ENCODE measurements at regions not wholly inside any gene's neighbourhood (a gene's known extent, or its start where the extent isn't known, plus 50 kb on each side); places are given as distances from the start of the nearest gene placed in this dataset.

DNA sequence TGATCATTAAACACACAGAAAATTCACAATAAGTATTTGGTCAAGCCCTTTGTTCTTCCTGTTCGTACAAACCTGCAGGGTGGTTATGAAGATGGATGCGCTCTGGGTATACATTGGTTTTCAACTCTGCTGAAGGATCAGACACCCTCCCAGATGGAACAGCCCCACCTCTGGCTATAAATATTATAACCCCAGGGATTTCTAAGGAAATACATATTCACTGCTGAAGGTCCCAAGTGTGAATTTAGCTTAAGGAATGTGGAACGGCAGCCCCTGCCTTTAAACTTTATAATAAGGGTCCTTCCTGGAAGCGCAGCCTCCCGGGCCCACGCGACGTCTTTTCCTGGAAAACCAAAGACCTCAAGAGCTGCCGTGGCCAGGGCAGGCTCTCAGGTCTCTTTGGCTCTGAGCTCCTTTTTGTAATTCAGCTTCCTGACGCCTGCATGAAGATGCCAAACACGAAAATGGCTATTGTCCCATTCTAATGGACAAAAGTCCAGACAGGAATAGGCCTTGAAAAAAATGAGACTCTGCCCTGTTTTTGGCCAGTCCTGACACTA is 172.4 kb upstream of the SSTR4 start:
- DNase-seq, result no peak

DNA sequence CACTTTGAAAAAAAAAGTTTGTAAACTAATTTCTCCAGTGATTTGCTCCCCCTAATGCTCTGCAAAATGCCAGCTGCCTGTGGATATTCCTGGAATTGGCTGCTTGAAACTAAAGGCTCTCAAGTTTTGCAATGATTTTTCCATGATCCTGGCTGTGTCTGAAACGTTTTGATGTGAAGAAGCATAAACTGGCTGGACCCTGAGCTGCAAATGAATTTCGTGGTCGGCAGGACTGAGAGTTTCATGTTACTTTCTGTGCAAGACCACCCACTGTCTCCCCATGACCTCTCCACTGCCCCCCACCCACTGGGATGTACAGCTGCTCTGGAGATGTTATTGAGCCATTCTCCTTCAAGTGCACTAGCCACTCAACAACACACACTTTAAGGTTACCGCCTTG is 171.3 kb upstream of the SSTR4 start:
- no peak for DNase-seq

GRCh38 chr20:22866812-22867341 is 168.2 kb upstream of the SSTR4 start:
- no peak for DNase-seq

DNA sequence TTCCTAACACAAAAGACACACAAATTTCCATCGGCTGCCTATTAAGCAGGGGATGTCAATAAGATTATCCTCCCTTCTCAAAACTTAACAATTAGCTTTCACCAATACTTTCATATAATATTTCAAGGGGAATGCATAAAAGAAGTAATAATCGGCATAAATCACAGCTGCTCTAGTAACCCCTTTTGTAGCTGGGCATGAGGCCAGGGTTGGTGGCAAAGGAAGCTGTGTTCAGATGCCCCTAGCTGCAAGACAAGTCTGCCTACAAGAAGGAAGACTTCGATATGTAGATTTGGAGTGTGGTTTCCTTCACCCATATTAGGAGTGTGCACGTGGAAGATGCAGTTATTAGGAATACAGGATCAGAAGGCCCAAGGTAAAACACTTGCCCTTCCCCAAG is 156.9 kb upstream of the SSTR4 start:
- DNase-seq, result no peak

DNA sequence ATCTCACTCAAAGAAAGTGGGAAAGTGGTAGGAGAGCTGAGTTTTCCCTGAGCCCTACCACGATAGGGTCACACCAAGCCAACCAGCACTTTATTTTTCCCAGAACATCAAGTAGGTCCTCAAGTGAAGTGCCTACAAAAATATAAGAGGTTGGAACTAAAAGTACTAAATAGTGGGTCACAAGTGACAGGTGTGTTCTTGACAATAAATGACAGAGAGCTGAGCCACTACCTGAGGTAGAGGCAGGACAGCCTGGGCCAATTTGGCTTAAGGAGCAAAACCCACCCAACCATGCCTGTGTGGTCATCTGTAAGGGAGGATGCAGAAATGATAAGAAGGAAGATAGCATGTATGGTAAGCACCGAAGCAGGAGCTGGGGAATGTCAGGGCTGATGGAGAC is 154.8 kb upstream of the SSTR4 start:
- no peak for DNase-seq

DNA sequence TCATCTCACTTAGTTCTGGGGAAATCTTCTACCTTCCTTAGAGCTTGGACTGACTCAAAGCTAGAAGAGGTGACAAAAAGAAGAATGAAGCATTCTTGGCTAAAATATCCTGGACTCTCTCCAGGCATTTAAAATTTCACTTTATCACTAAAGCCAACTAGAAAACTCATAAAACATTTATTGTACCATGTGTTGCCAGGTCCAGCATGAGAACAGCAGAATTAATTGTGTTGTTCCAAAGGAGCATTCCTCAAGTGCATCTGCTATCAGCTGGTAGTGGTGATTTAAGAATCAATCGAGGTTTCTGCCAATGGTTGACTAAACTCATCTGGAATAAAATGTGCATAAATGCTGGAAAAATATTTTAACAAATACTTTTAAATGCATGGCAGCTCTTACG is 147.3 kb upstream of the SSTR4 start:
- no peak for DNase-seq

GRCh38 chr20:22890594-22891300 is 144.4 kb upstream of the SSTR4 start:
- DNase-seq, result no peak

- no peak for DNase-seq
These were observed 133.9 kb upstream of the SSTR4 start for GRCh38 chr20:22901164-22901563.

- no peak for DNase-seq
These were observed 133.2 kb upstream of the SSTR4 start for GRCh38 chr20:22901921-22902320.

DNA sequence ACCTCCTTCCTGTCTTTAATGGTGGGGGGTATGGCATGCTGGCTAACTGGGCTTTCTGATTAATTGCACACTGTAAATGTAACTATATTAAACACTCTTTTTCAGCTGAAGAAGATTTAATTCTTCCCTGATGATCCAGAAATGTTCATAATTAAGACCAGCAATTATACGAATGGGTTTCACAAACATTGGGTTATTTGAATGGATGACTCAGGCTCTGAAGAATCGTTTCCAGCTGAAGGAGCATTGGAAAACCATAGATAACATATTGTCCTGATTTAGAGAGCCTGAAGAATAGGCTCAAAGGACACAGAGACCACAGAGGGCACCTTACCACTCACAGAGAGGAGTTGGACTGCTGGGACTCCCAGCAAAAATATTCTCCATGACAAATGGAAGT is 130.7 kb upstream of the SSTR4 start:
- DNase-seq, result no peak

- no peak for DNase-seq
These were observed 130.2 kb upstream of the SSTR4 start for GRCh38 chr20:22904905-22905304.

DNA sequence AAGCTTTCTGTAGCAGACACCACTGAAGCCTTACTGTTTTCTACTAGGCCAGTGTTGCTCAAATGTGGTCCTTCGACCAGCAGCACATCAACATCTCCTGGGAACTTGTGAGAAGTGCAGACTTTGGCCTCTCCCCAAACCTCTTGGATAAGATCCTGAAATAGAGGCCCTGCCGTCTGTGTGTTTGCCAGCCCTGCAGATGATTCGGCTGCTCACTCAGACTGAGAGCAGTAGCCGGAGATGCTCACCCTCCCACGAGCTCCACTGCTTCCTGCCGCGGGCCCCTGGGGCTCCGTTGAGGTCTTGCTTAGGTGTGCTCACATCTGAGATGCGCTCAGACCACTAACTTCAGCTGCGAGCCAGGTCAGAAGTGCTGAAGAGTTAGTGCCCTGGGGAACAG is 129.5 kb upstream of the SSTR4 start:
- no peak for DNase-seq

DNA sequence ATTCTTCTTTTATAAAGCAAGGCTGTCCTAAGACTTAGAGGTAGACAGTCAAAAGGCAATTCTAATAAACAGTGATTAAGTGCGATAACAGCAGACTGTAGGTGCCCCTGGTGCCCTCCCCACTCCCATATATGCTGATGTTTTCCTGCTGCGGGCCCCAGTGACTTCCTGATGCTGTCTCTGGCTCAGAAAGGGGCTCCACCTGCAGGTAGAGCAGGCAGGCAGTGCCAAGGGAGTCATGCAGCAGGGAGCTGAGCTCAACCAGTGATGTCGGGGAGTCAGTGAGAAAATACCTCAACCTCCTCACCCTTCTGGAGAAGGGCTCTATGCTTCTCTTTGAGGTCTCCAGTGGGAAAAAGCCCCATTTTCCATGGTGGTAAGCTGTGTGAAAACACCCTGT is 126.7 kb upstream of the SSTR4 start:
- DNase-seq, result no peak

- DNase-seq, result no peak
These were observed 126.2 kb upstream of the SSTR4 start for GRCh38 chr20:22908944-22909343.

DNA sequence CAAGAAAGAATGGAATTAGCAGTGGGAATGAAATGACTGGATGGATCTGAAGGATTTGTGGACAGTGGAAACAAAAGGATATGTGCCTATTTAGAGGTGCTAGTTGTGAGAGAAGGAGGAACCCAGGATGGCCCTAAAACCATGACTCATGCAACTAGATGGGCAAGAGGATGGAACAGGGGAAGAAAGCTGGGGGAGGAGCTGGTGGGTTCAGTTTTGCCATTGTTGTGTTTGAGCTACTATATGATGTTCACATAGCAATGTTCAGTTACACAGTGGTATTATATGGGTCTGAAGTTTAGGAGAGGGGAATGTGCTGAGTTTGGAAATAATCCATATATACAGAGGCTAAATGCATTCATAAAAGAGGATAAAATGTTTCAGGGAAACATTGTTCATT is 125.7 kb upstream of the SSTR4 start:
- no peak for DNase-seq

DNA sequence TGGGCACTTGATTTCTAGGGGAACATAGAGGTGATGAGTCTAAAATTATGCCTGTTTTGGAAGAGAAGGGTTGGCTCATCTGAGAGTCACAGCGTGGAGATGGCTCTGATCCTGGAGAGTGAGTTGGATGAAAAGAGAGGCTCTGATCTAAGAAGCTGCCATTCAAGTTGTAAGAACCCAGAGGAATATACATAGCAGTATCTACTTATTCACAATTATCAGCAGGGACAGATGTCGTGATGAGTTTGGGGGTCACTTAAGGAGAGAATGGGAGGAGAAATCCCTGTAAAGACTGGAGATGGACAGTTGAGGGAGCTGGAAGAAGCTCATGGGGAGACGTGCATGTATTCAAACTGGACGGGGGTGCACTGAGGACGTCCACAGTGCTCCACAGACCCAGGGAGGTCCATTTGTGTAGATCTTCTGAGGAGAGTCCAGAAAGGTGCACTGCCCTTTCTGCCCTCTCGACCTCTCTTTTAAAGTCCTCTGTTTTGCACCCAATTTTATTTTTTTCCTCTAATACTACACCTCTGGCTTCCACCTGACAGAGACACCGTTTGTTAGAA is 124.7 kb upstream of the SSTR4 start:
- no peak for DNase-seq

- no peak for DNase-seq
These were observed 120.8 kb upstream of the SSTR4 start for GRCh38 chr20:22914291-22914690.

GRCh38 chr20:22915512-22915911 is 119.6 kb upstream of the SSTR4 start:
- DNase-seq, result no peak

- no peak for DNase-seq
These were observed 118.9 kb upstream of the SSTR4 start for GRCh38 chr20:22916021-22916842.

- DNase-seq, result no peak
These were observed 116.7 kb upstream of the SSTR4 start for GRCh38 chr20:22918286-22918983.

DNA sequence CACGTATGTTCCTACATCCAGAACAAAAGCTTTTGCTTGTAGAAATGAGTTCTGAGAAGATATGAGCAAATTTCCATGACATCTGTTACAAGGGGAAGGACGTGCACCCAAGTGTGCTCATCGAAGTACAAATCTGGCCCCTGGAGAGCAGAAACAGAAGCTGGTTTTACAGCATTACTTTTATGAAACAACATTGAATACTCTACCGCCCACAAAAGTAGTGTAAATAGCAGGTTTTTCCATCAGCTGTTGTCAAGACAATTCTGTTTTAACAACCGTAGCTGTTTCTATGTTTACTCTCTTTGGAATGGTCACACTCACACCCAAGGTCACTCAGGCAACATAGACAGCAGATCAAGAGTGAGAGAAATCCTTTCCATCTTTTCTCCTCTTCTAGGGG is 114.2 kb upstream of the SSTR4 start:
- no peak for DNase-seq

GRCh38 chr20:22921595-22922421 is 113.3 kb upstream of the SSTR4 start:
- DNase-seq, result no peak

Data from NCI-H1048 (cell line).